IMR-90 (cell line): ENCODE measurements at regions not wholly inside any gene's neighbourhood (a gene's known extent, or its start where the extent isn't known, plus 50 kb on each side); places are given as distances from the start of the nearest gene placed in this dataset.
A peak's percentile ranks its signal among the peaks of the same experiment; 100 is the strongest.

Experiments
- ATAC-seq: fragments of 200-7000 bp; cut with Tn5 transposase; 2 replicates; pipeline ENCODE4 v1.9.1; 2020; ENCODE audit warnings: low read depth, mild to moderate bottlenecking, moderate library complexity
- BruUV-seq: library from RNA; stranded (reverse); fragments of 400-500 nt; replicated peaks from 2 replicates; lab custom pipeline; 2021; lab: Mats Ljungman, UMichigan
- CTCF ChIA-PET: fragments of 300-600 bp; formaldehyde crosslinking; extraction: SDS; loops from one replicate; lab custom pipeline; 2021; ENCODE audit warnings: antibody characterized with exemption; lab: Yijun Ruan, JAX
- POLR2A ChIA-PET: fragments of 300-600 bp; sonication (Branson Sonifier 250); formaldehyde crosslinking; loops from one replicate; lab custom pipeline; 2022; ENCODE audit warnings: antibody characterized with exemption; ENCODE audit not compliant: unreplicated experiment; lab: Charles Lee
- DNase-seq: peaks from one replicate; pipeline ENCODE4 v3.0.0; 2013
- H2AFZ ChIP-seq: replicated peaks from 2 replicates; pipeline ENCODE3; 2013; ENCODE audit warnings: low read length, mild to moderate bottlenecking; ENCODE audit not compliant: poor library complexity
- H2AK5ac ChIP-seq: 2 replicates; pipeline ENCODE4 v1.6.1; 2013; ENCODE audit warnings: low read depth, low read length, inconsistent platforms
- H2AK9ac ChIP-seq: replicated peaks from 2 replicates; pipeline ENCODE3; 2013; ENCODE audit warnings: mild to moderate bottlenecking, low read depth, low read length, moderate library complexity; ENCODE audit not compliant: poor library complexity
- H2BK120ac ChIP-seq: 2 replicates; pipeline ENCODE4 v1.6.1; 2013; ENCODE audit warnings: low read depth, low read length, inconsistent platforms
- H2BK15ac ChIP-seq: 3 replicates; pipeline ENCODE4 v1.6.1; 2013; ENCODE audit warnings: low read depth, low read length, inconsistent platforms
- H2BK20ac ChIP-seq: 2 replicates; pipeline ENCODE4 v1.6.1; 2013; ENCODE audit warnings: low read depth, mild to moderate bottlenecking, inconsistent platforms, low read length, moderate library complexity
- H2BK5ac ChIP-seq: 2 replicates; pipeline ENCODE4 v1.6.1; 2013; ENCODE audit warnings: mild to moderate bottlenecking, low read depth, low read length, inconsistent platforms; ENCODE audit not compliant: poor library complexity, severe bottlenecking
- H3K14ac ChIP-seq: replicated peaks from 2 replicates; pipeline ENCODE4 v1.6.1; 2013; ENCODE audit warnings: low read depth, low read length, inconsistent platforms
- H3K18ac ChIP-seq: 2 replicates; pipeline ENCODE4 v1.6.1; 2013; ENCODE audit warnings: low read depth, low read length, control low read depth
- H3K23ac ChIP-seq: 2 replicates; pipeline ENCODE4 v1.6.1; 2013; ENCODE audit warnings: low read depth, low read length, inconsistent platforms
- H3K27ac ChIP-seq: 2 replicates; pipeline ENCODE4 v1.5.1; 2013; ENCODE audit warnings: mild to moderate bottlenecking, control low read depth, low read length; ENCODE audit not compliant: insufficient read depth
- H3K27me3 ChIP-seq: 2 replicates; pipeline ENCODE4 v1.6.1; 2013; ENCODE audit warnings: low read length; ENCODE audit not compliant: control insufficient read depth, insufficient read depth
- H3K36me3 ChIP-seq: 2 replicates; pipeline ENCODE4 v1.6.1; 2013; ENCODE audit warnings: low read length, mixed read lengths; ENCODE audit not compliant: control insufficient read depth, insufficient read depth
- H3K4ac ChIP-seq: 2 replicates; pipeline ENCODE4 v1.6.1; 2013; ENCODE audit warnings: low read depth, low read length, inconsistent platforms
- H3K4me1 ChIP-seq: 2 replicates; pipeline ENCODE4 v1.6.1; 2013; ENCODE audit warnings: low read length, mixed read lengths; ENCODE audit not compliant: control insufficient read depth, insufficient read depth
- H3K4me2 ChIP-seq: 2 replicates; pipeline ENCODE4 v1.6.1; 2013; ENCODE audit warnings: low read depth, mild to moderate bottlenecking, control low read depth, low read length, moderate library complexity
- H3K4me3 ChIP-seq: 2 replicates; pipeline ENCODE4 v1.5.1; 2013; ENCODE audit warnings: low read depth, mild to moderate bottlenecking, control low read depth, low read length, moderate library complexity; ENCODE audit not compliant: insufficient read depth
- H3K56ac ChIP-seq: 2 replicates; pipeline ENCODE4 v1.6.1; 2013; ENCODE audit warnings: low read length, inconsistent platforms; ENCODE audit not compliant: insufficient read depth; ENCODE audit errors: extremely low read depth
- H3K79me1 ChIP-seq, 2 experiments: 2 replicates each; pipeline ENCODE4 v1.6.1; 2013; ENCODE audit warnings: low read length in 2 of 2, inconsistent platforms in 1 of 2, low read depth in 1 of 2
- H3K9ac ChIP-seq: 2 replicates; pipeline ENCODE4 v1.6.1; 2013; ENCODE audit warnings: low read depth, low read length, control low read depth
- H3K9me1 ChIP-seq: 2 replicates; pipeline ENCODE4 v1.6.1; 2013; ENCODE audit warnings: low read length, inconsistent platforms; ENCODE audit not compliant: insufficient read depth
- H3K9me3 ChIP-seq: 2 replicates; pipeline ENCODE4 v1.6.1; 2013; ENCODE audit warnings: low read length; ENCODE audit not compliant: control insufficient read depth, insufficient read depth
- H4K20me1 ChIP-seq: 2 replicates; pipeline ENCODE4 v1.6.1; 2013; ENCODE audit warnings: low read length, inconsistent platforms; ENCODE audit not compliant: insufficient read depth
- H4K5ac ChIP-seq: 2 replicates; pipeline ENCODE4 v1.6.1; 2013; ENCODE audit warnings: mild to moderate bottlenecking, low read depth, low read length, control low read depth
- H4K8ac ChIP-seq, 2 experiments: 2 replicates each; pipeline ENCODE4 v1.6.1; 2013; ENCODE audit warnings: low read depth in 2 of 2, low read length in 2 of 2, control low read depth in 1 of 2, inconsistent platforms in 1 of 2
- H4K91ac ChIP-seq: 2 replicates; pipeline ENCODE4 v1.6.1; 2013; ENCODE audit warnings: low read depth, low read length, inconsistent platforms; ENCODE audit not compliant: insufficient read depth
- BHLHE40 ChIP-seq: fragments of 150-350 bp; IDR thresholded peaks from 2 replicates; pipeline ENCODE4 v1.6.1; 2016; ENCODE audit warnings: mild to moderate bottlenecking, low read depth, low read length
- CEBPB ChIP-seq: IDR thresholded peaks from 2 replicates; pipeline ENCODE4 v1.6.1; 2012; ENCODE audit warnings: low read depth, low read length, improper control_type of control experiment
- CTCF ChIP-seq: conservative IDR thresholded peaks from 2 replicates; pipeline ENCODE4 v1.5.1; 2012; ENCODE audit warnings: mild to moderate bottlenecking, low read depth, low read length, improper control_type of control experiment
- ELK1 ChIP-seq: fragments of 150-350 bp; IDR thresholded peaks from 2 replicates; pipeline ENCODE4 v1.6.1; 2016; ENCODE audit warnings: low read depth, mild to moderate bottlenecking, low read length, moderate library complexity, borderline replicate concordance
- FOS ChIP-seq: fragments of 150-350 bp; IDR thresholded peaks from 2 replicates; pipeline ENCODE4 v1.6.1; 2016; ENCODE audit warnings: low read depth, low read length
- MAFK ChIP-seq: IDR thresholded peaks from 2 replicates; pipeline ENCODE4 v1.6.1; 2012; ENCODE audit warnings: low read depth, low read length, improper control_type of control experiment
- MAZ ChIP-seq: IDR thresholded peaks from 2 replicates; pipeline ENCODE4 v1.6.1; 2012; ENCODE audit warnings: low read depth, mild to moderate bottlenecking, low read length, improper control_type of control experiment, moderate library complexity, borderline replicate concordance
- MXI1 ChIP-seq: IDR thresholded peaks from 2 replicates; pipeline ENCODE4 v1.6.1; 2012; ENCODE audit warnings: low read depth, mild to moderate bottlenecking, low read length, moderate library complexity, borderline replicate concordance
- NFE2L2 ChIP-seq: fragments of 150-350 bp; IDR thresholded peaks from 2 replicates; pipeline ENCODE4 v1.6.1; 2016; ENCODE audit warnings: low read depth, mild to moderate bottlenecking, low read length
- POLR2A ChIP-seq: IDR thresholded peaks from 2 replicates; pipeline ENCODE4 v1.6.1; 2012; ENCODE audit warnings: mild to moderate bottlenecking, low read depth, low read length
- RAD21 ChIP-seq: IDR thresholded peaks from 2 replicates; pipeline ENCODE4 v1.6.1; 2012; ENCODE audit warnings: low read length, improper control_type of control experiment
- RCOR1 ChIP-seq: IDR thresholded peaks from 2 replicates; pipeline ENCODE4 v1.6.1; 2012; ENCODE audit warnings: mild to moderate bottlenecking, low read length, improper control_type of control experiment; ENCODE audit not compliant: insufficient replicate concordance
- RFX5 ChIP-seq: IDR thresholded peaks from 2 replicates; pipeline ENCODE4 v1.8.0; 2012; ENCODE audit warnings: low read depth, mild to moderate bottlenecking, low read length, moderate library complexity
- SMC3 ChIP-seq: fragments of 150-350 bp; IDR thresholded peaks from 2 replicates; pipeline ENCODE4 v1.6.1; 2016; ENCODE audit warnings: low read depth, mild to moderate bottlenecking, antibody characterized with exemption, low read length, moderate library complexity
- USF2 ChIP-seq: fragments of 150-350 bp; IDR thresholded peaks from 2 replicates; pipeline ENCODE4 v1.6.1; 2017; ENCODE audit warnings: mild to moderate bottlenecking, antibody characterized with exemption, low read length, low read depth
- WGBS, 2 experiments: methylation state at CpG; one replicate each; pipeline versions ENCODE4 v1.1.5 to v1.1.7; 2013; ENCODE audit warnings: missing lambda C conversion rate in 2 of 2; ENCODE audit not compliant: insufficient read length in 1 of 2; ENCODE audit errors: extremely low coverage in 2 of 2; 5-methylcytosine and 5-hydroxymethylcytosine counted together
- dilution Hi-C: fragments of 300-500 bp; cut with HindIII; formaldehyde crosslinking; loops from one replicate; pipeline ENCODE4 v1.14.3; 2018; ENCODE audit warnings: low sequenced_read_pairs; ENCODE audit not compliant: unreplicated experiment
- in situ Hi-C: fragments of 300-500 bp; cut with MboI; formaldehyde crosslinking; loops from 3 replicates; pipeline ENCODE4 v1.14.3; 2019; ENCODE audit warnings: low sequenced_read_pairs, inconsistent platforms, mixed read lengths
- intact Hi-C: fragments of 100-400 bp; cut with micrococcal nuclease; formaldehyde crosslinking; loops from 2 replicates; pipeline ENCODE4 v1.10.0; 2022

- no TSS peak for BruUV-seq
Measured at GRCh38 chr1:166601650-166602278, 237.5 kb upstream of the POGK start.

More at GRCh38 chr1:166601650-166602278, 237.5 kb upstream of the POGK start:
- no peak overlapping the region for H3K14ac ChIP-seq
- H3K18ac ChIP-seq, result no peak overlapping the region
- no peak overlapping the region for H3K23ac ChIP-seq
- no peaks in the 10 kb centered on the region for H3K79me1 ChIP-seq
- H3K4me3 ChIP-seq, result no peak overlapping the region
- ChIA-PET CTCF (no interaction called here), POLR2A (no interaction called here)
- H2BK120ac ChIP-seq, result no peak overlapping the region
- H3K4me1 ChIP-seq, result no peaks in the 10 kb centered on the region
- H3K9me1 ChIP-seq, result no peaks in the 10 kb centered on the region
- H3K27ac ChIP-seq, result no peak overlapping the region
- H2BK20ac ChIP-seq, result no peak overlapping the region
- H3K56ac ChIP-seq, result no peak overlapping the region
- H3K9ac ChIP-seq, result no peak overlapping the region
- no peak for DNase-seq
- H3K9me3 ChIP-seq, result peaks cover 4% of the 10 kb centered on the region
- H4K20me1 ChIP-seq, result no peaks in the 10 kb centered on the region
- H3K36me3 ChIP-seq, result no peaks in the 10 kb centered on the region
- no peak overlapping the region for H4K91ac ChIP-seq
- no peak overlapping the region for H3K4ac ChIP-seq
- peak overlapping the region; percentile 55 for H2AK9ac ChIP-seq
- intact Hi-C loops (no loop called here), dilution Hi-C loops (no loop called here), in situ Hi-C loops (no loop called here)
- H4K5ac ChIP-seq, result no peak overlapping the region
- no peak overlapping the region for H4K8ac ChIP-seq
- H3K4me2 ChIP-seq, result no peak overlapping the region
- no peaks in the 10 kb centered on the region for H3K27me3 ChIP-seq
- no peak overlapping the region for H2BK5ac ChIP-seq
- ATAC-seq, result no peak
- H2AFZ ChIP-seq, result no peak overlapping the region
- no peak overlapping the region for H2AK5ac ChIP-seq
- WGBS, 2 experiments, result no CpG with 5 or more reads among the region's 5 CpGs
- TF ChIP-seq RCOR1, result no peak
- TF ChIP-seq MAFK, result no peak
- no peak for TF ChIP-seq USF2
- no peak for TF ChIP-seq SMC3
- no peak for TF ChIP-seq POLR2A
- no peak for TF ChIP-seq FOS
- no peak for TF ChIP-seq NFE2L2
- TF ChIP-seq CEBPB, result no peak
- no peak for TF ChIP-seq RAD21
- no peak for TF ChIP-seq CTCF
- TF ChIP-seq RFX5, result no peak
- TF ChIP-seq MAZ, result no peak
- TF ChIP-seq MXI1, result no peak
- no peak for TF ChIP-seq BHLHE40
- no peak for TF ChIP-seq ELK1
- no peak overlapping the region for H2BK15ac ChIP-seq
